ENCODE measurements at regions not wholly inside any gene's neighbourhood (a gene's known extent, or its start where the extent isn't known, plus 50 kb on each side); places are given as distances from the start of the nearest gene placed in this dataset.
"Not testable (repeated sequence)": the region's sequence is repeated elsewhere in the genome, so short reads cannot be mapped to it uniquely, and the experiment has no call there.

DNA sequence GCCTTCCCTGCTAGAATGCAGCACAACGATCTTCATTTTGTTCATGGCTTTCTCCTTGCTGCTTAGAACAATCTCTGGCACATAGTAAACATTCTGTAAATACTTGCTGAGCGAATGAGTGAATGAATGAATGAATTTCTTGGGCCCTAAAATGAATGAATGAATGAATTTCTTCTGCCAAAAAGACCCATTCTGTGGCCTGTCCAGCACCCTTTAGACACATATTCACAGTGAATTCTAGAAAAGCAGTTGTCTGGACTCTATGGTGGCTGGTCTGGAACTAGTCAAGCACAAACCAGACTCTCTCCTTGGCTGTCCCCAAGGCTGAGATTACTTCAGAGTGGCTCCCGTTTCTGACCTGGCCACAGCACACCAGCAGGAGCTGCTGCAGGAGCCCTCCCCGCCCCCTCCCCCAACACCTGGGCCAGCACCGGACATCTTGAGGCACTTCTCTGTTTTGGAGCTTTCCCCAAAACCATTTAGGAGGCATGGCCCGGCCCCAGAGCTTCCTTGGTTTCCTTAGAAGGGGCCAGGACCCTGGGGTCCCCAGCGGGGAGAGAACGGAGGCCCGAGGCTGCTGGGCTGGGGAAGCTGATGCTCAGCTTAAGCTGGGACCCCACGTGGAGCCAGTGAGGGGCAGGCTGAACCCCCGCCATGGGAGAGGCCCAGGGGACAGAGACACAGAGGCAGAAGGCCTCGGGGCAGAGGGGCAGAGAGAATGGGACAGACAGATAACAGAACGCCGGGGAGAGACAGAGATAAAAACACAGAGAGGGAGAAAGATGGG is 159.0 kb downstream of the ZFP36L2 start:
- no peaks in the 10 kb centered on the region for H3K9me3 ChIP-seq (ENCODE audit: control insufficient read depth in 4 of 4, low read length in 3 of 4)
- no peak for TF ChIP-seq FOXA1 (IDR thresholded peaks at IDR 0.05)
- TF ChIP-seq JUND (IDR thresholded peaks at IDR 0.05): no peak
- no peak for TF ChIP-seq RAD21 (IDR thresholded peaks at IDR 0.05)
- TF ChIP-seq, protein P1, sequence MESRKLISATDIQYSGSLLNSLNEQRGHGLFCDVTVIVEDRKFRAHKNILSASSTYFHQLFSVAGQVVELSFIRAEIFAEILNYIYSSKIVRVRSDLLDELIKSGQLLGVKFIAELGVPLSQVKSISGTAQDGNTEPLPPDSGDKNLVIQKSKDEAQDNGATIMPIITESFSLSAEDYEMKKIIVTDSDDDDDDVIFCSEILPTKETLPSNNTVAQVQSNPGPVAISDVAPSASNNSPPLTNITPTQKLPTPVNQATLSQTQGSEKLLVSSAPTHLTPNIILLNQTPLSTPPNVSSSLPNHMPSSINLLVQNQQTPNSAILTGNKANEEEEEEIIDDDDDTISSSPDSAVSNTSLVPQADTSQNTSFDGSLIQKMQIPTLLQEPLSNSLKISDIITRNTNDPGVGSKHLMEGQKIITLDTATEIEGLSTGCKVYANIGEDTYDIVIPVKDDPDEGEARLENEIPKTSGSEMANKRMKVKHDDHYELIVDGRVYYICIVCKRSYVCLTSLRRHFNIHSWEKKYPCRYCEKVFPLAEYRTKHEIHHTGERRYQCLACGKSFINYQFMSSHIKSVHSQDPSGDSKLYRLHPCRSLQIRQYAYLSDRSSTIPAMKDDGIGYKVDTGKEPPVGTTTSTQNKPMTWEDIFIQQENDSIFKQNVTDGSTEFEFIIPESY (IDR thresholded peaks at IDR 0.05): no peak
- TF ChIP-seq FOXA2 (IDR thresholded peaks at IDR 0.05): no peak
- TF ChIP-seq, protein P2, sequence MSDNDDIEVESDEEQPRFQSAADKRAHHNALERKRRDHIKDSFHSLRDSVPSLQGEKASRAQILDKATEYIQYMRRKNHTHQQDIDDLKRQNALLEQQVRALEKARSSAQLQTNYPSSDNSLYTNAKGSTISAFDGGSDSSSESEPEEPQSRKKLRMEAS (IDR thresholded peaks at IDR 0.05): no peak
- no peak for TF ChIP-seq EGR1 (IDR thresholded peaks at IDR 0.05; ENCODE audit: low read depth in 2 of 2)
- TF ChIP-seq, protein P3, sequence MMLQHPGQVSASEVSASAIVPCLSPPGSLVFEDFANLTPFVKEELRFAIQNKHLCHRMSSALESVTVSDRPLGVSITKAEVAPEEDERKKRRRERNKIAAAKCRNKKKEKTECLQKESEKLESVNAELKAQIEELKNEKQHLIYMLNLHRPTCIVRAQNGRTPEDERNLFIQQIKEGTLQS (IDR thresholded peaks at IDR 0.05): no peak
- TF ChIP-seq, protein P4, sequence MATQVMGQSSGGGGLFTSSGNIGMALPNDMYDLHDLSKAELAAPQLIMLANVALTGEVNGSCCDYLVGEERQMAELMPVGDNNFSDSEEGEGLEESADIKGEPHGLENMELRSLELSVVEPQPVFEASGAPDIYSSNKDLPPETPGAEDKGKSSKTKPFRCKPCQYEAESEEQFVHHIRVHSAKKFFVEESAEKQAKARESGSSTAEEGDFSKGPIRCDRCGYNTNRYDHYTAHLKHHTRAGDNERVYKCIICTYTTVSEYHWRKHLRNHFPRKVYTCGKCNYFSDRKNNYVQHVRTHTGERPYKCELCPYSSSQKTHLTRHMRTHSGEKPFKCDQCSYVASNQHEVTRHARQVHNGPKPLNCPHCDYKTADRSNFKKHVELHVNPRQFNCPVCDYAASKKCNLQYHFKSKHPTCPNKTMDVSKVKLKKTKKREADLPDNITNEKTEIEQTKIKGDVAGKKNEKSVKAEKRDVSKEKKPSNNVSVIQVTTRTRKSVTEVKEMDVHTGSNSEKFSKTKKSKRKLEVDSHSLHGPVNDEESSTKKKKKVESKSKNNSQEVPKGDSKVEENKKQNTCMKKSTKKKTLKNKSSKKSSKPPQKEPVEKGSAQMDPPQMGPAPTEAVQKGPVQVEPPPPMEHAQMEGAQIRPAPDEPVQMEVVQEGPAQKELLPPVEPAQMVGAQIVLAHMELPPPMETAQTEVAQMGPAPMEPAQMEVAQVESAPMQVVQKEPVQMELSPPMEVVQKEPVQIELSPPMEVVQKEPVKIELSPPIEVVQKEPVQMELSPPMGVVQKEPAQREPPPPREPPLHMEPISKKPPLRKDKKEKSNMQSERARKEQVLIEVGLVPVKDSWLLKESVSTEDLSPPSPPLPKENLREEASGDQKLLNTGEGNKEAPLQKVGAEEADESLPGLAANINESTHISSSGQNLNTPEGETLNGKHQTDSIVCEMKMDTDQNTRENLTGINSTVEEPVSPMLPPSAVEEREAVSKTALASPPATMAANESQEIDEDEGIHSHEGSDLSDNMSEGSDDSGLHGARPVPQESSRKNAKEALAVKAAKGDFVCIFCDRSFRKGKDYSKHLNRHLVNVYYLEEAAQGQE (IDR thresholded peaks at IDR 0.05): no peak
- no peak for TF ChIP-seq HNF4A (conservative IDR thresholded peaks at IDR 0.05)
- no peak for TF ChIP-seq HNF4G (IDR thresholded peaks at IDR 0.05)
- TF ChIP-seq TAF1 (conservative IDR thresholded peaks at IDR 0.05): no peak
- TF ChIP-seq SP1 (IDR thresholded peaks at IDR 0.05): no peak
- TF ChIP-seq RXRA (IDR thresholded peaks at IDR 0.05): no peak
- TF ChIP-seq YY1 (IDR thresholded peaks at IDR 0.05): no peak
- TF ChIP-seq GABPA (IDR thresholded peaks at IDR 0.05 in 1 of 2, conservative IDR thresholded peaks at IDR 0.05 in 1 of 2): no peak
- TF ChIP-seq NR2F2 (IDR thresholded peaks at IDR 0.05): no peak
- TF ChIP-seq, protein P5, sequence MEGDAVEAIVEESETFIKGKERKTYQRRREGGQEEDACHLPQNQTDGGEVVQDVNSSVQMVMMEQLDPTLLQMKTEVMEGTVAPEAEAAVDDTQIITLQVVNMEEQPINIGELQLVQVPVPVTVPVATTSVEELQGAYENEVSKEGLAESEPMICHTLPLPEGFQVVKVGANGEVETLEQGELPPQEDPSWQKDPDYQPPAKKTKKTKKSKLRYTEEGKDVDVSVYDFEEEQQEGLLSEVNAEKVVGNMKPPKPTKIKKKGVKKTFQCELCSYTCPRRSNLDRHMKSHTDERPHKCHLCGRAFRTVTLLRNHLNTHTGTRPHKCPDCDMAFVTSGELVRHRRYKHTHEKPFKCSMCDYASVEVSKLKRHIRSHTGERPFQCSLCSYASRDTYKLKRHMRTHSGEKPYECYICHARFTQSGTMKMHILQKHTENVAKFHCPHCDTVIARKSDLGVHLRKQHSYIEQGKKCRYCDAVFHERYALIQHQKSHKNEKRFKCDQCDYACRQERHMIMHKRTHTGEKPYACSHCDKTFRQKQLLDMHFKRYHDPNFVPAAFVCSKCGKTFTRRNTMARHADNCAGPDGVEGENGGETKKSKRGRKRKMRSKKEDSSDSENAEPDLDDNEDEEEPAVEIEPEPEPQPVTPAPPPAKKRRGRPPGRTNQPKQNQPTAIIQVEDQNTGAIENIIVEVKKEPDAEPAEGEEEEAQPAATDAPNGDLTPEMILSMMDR (IDR thresholded peaks at IDR 0.05; ENCODE audit: low read depth, low read length, missing input control): no peak
- no peak overlapping the region for H3K27ac ChIP-seq (ENCODE audit: low read depth in 1 of 2, low read length in 2 of 2)
- H3K4me1 ChIP-seq (ENCODE audit: control insufficient read depth in 4 of 4, insufficient read depth in 4 of 4, low read length in 3 of 4): no peaks in the 10 kb centered on the region
- WGBS: 91% methylated on average over 14 of the region's 14 CpGs
- no peak overlapping the region for H3K9ac ChIP-seq (ENCODE audit: low read depth in 1 of 2, low read length in 2 of 2)
- H3K27me3 ChIP-seq (ENCODE audit: control insufficient read depth in 4 of 4, insufficient read depth in 4 of 4, low read length in 3 of 4): no peaks in the 10 kb centered on the region
- H3K4me3 ChIP-seq (ENCODE audit: low read depth in 1 of 3, low read length in 3 of 3): no peak overlapping the region
- DNase-seq (ENCODE audit: low spot score): no peak
- H3K36me3 ChIP-seq (ENCODE audit: control insufficient read depth in 4 of 4, insufficient read depth in 3 of 4, low read depth in 1 of 4, low read length in 3 of 4): no peaks in the 10 kb centered on the region

DNA sequence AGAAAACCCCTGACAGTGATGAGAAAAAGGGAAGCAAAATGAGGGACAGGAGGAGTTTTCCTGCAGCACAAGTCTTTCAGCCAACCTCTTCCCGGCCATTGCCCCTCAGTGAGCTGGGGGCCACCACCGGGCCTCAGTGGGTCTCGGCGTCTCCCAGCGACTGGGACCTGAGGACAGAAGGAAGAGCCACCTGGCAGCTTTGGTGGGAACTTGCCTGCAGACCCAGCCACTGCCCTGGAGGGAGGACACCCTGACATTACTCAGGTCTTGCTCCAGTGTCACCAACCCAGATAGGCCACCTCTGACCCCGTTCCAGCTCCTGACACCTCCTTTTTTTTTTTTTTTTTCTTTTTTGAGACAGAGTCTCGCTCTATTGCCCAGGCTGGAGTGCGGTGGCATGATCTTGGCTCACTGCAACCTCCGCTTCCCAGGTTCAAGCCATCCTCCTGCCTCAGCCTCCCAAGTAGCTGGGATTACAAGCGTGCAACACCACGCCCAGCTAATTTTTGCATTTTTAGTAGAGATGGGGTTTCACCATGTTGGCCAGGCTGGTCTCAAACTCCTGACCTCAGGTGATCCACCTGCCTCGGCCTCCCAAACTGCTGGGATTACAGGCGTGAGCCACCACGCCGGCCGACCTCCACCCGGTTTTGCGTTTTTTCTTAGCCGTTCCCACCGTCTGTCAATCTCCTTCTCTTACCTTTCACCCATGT is 159.7 kb downstream of the ZFP36L2 start:
- WGBS: 92% methylated on average over 20 of the region's 20 CpGs
- not testable (repeated sequence) for H3K4me1 ChIP-seq (ENCODE audit: control insufficient read depth in 4 of 4, insufficient read depth in 4 of 4, low read length in 3 of 4); H3K27ac ChIP-seq (ENCODE audit: low read depth in 1 of 2, low read length in 2 of 2); H3K4me3 ChIP-seq (ENCODE audit: low read depth in 1 of 3, low read length in 3 of 3); H3K9me3 ChIP-seq (ENCODE audit: control insufficient read depth in 4 of 4, low read length in 3 of 4); H3K27me3 ChIP-seq (ENCODE audit: control insufficient read depth in 4 of 4, insufficient read depth in 4 of 4, low read length in 3 of 4); H3K36me3 ChIP-seq (ENCODE audit: control insufficient read depth in 4 of 4, insufficient read depth in 3 of 4, low read depth in 1 of 4, low read length in 3 of 4); H3K9ac ChIP-seq (ENCODE audit: low read depth in 1 of 2, low read length in 2 of 2); DNase-seq (ENCODE audit: low spot score)

Data from liver (tissue), 8 donors.